ENCODE measurements at regions not wholly inside any gene's neighbourhood (a gene's known extent, or its start where the extent isn't known, plus 50 kb on each side); places are given as distances from the start of the nearest gene placed in this dataset.

DNA sequence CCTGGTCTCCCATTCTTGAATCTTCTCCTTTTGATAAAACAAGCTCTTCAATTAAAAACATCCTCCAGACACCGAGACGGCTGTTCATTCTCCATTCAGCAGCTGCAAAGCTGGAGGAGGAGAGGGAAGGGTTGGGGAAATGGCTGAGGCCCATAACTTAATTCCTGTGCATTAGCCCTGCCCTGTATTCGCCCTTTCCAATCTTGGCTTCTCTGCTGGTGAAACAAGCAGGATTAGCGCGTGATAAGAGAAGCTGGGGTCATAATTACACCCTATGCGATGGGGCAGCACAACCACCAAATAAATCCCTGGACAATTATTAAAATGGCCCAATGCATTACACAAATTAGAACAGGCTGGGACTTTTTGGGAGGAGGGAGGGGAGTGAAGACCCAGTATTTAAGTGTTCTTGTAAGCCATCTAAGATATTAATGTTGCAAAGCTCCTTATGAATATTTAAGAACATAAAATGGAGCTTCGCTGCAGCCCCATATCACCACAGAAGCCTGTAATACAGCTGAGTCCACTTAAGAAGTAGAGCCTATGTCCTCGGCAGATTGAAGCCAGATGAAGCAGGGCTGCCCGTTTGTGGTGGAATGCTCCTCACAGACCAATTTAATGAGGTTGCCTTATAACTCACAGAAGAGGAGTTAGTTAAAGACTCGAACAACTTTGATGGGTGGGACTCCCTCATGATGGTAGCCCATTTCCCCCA, 176.6 kb upstream of the SKOR2 start:
- no peaks in the 10 kb centered on the region for H3K9me3 ChIP-seq (replicated peaks; ENCODE audit: insufficient read depth, low read length)
- no peaks in the 10 kb centered on the region for H4K20me1 ChIP-seq (ENCODE audit: insufficient read depth, low read length)
- no peaks in the 10 kb centered on the region for H3F3A ChIP-seq (ENCODE audit: insufficient read depth, low read length)
- no peak overlapping the region for H3K4me3 ChIP-seq (ENCODE audit: low read length)
- H3K79me2 ChIP-seq (ENCODE audit: low read length): no peaks in the 10 kb centered on the region
- no peaks in the 10 kb centered on the region for H3K27me3 ChIP-seq (replicated peaks; ENCODE audit: insufficient read depth, low read length)
- no peak for TF ChIP-seq EZH2phosphoT487 (IDR thresholded peaks at IDR 0.05; ENCODE audit: low read length)
- TF ChIP-seq EZH2 (optimal IDR thresholded peaks at IDR 0.05; ENCODE audit: low read depth, low read length): no peak
- TF ChIP-seq, protein P1, sequence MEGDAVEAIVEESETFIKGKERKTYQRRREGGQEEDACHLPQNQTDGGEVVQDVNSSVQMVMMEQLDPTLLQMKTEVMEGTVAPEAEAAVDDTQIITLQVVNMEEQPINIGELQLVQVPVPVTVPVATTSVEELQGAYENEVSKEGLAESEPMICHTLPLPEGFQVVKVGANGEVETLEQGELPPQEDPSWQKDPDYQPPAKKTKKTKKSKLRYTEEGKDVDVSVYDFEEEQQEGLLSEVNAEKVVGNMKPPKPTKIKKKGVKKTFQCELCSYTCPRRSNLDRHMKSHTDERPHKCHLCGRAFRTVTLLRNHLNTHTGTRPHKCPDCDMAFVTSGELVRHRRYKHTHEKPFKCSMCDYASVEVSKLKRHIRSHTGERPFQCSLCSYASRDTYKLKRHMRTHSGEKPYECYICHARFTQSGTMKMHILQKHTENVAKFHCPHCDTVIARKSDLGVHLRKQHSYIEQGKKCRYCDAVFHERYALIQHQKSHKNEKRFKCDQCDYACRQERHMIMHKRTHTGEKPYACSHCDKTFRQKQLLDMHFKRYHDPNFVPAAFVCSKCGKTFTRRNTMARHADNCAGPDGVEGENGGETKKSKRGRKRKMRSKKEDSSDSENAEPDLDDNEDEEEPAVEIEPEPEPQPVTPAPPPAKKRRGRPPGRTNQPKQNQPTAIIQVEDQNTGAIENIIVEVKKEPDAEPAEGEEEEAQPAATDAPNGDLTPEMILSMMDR (IDR thresholded peaks at IDR 0.05; ENCODE audit: low read length): no peak
- DNase-seq: no peak
- no peaks in the 10 kb centered on the region for H3K9me2 ChIP-seq (replicated peaks; ENCODE audit: insufficient read depth, low read length)
- H2AFZ ChIP-seq (ENCODE audit: low read length): no peak overlapping the region
- H3K27ac ChIP-seq (ENCODE audit: low read length): no peak overlapping the region
- H3K36me3 ChIP-seq (replicated peaks; ENCODE audit: insufficient read depth, low read length): no peaks in the 10 kb centered on the region
- no peaks in the 10 kb centered on the region for H3K4me1 ChIP-seq (ENCODE audit: low read length)
- no peak overlapping the region for H3K9ac ChIP-seq (ENCODE audit: low read length)
- H3K4me2 ChIP-seq (ENCODE audit: low read depth, low read length): no peak overlapping the region

DNA sequence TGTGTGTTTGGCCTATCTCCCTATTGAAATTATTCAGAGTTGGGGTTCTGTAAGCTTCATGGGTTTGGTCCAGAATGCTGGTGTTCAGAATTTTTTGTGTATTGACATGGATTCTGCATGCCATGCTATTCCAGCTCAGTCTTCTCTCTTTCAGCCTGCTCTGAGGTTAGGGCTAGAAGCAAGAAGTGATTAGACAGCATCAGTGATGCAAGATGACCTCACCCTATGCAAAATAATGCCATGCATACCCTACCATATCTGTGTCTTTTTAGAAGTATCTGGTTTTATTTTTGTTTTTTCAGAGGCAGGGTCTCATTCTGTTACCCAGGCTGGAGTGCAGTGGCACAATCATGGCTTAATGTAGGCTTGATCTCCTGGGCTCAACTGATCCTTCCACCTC, 175.6 kb upstream of the SKOR2 start:
- TF ChIP-seq EZH2 (optimal IDR thresholded peaks at IDR 0.05; ENCODE audit: low read depth, low read length): no peak
- TF ChIP-seq, protein P1 (IDR thresholded peaks at IDR 0.05; ENCODE audit: low read length): no peak
- no peak for TF ChIP-seq EZH2phosphoT487 (IDR thresholded peaks at IDR 0.05; ENCODE audit: low read length)
- H3F3A ChIP-seq (ENCODE audit: insufficient read depth, low read length): no peaks in the 10 kb centered on the region
- H3K4me3 ChIP-seq (ENCODE audit: low read length): no peak overlapping the region
- no peak overlapping the region for H3K4me2 ChIP-seq (ENCODE audit: low read depth, low read length)
- no peak overlapping the region for H3K27ac ChIP-seq (ENCODE audit: low read length)
- no peaks in the 10 kb centered on the region for H3K79me2 ChIP-seq (ENCODE audit: low read length)
- no peaks in the 10 kb centered on the region for H3K4me1 ChIP-seq (ENCODE audit: low read length)
- no peak for DNase-seq
- no peaks in the 10 kb centered on the region for H3K9me2 ChIP-seq (replicated peaks; ENCODE audit: insufficient read depth, low read length)
- H2AFZ ChIP-seq (ENCODE audit: low read length): no peak overlapping the region
- no peak overlapping the region for H3K9ac ChIP-seq (ENCODE audit: low read length)
- no peaks in the 10 kb centered on the region for H3K27me3 ChIP-seq (replicated peaks; ENCODE audit: insufficient read depth, low read length)
- H3K36me3 ChIP-seq (replicated peaks; ENCODE audit: insufficient read depth, low read length): no peaks in the 10 kb centered on the region
- H3K9me3 ChIP-seq (replicated peaks; ENCODE audit: insufficient read depth, low read length): no peaks in the 10 kb centered on the region
- no peaks in the 10 kb centered on the region for H4K20me1 ChIP-seq (ENCODE audit: insufficient read depth, low read length)

DNA sequence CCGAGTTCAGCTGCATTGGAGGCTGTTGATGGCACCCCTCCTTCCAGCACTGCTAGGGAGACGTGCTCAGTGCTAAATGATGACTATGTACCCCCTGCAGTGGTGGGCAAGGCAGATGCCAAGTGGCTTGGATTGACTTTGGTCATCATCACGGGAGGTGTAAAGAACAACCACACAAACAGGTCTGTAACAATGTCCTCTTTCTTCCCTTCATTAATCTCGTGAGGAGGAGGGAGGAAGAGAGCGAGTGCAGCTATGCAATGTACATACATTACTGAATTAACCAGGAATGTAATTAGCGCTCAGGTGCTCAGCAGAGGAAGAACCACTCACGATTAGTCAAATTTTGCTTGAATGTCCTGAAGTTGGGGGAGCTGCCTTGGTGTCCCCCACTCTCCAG, 173.9 kb upstream of the SKOR2 start:
- DNase-seq: no peak
- H2AFZ ChIP-seq (ENCODE audit: low read length): no peak overlapping the region
- no peaks in the 10 kb centered on the region for H3K27me3 ChIP-seq (replicated peaks; ENCODE audit: insufficient read depth, low read length)
- no peak overlapping the region for H3K27ac ChIP-seq (ENCODE audit: low read length)
- no peaks in the 10 kb centered on the region for H3K36me3 ChIP-seq (replicated peaks; ENCODE audit: insufficient read depth, low read length)
- no peaks in the 10 kb centered on the region for H3F3A ChIP-seq (ENCODE audit: insufficient read depth, low read length)
- no peaks in the 10 kb centered on the region for H3K9me3 ChIP-seq (replicated peaks; ENCODE audit: insufficient read depth, low read length)
- no peak overlapping the region for H3K4me3 ChIP-seq (ENCODE audit: low read length)
- no peaks in the 10 kb centered on the region for H4K20me1 ChIP-seq (ENCODE audit: insufficient read depth, low read length)
- TF ChIP-seq EZH2phosphoT487 (IDR thresholded peaks at IDR 0.05; ENCODE audit: low read length): no peak
- TF ChIP-seq, protein P1 (IDR thresholded peaks at IDR 0.05; ENCODE audit: low read length): no peak
- TF ChIP-seq EZH2 (optimal IDR thresholded peaks at IDR 0.05; ENCODE audit: low read depth, low read length): no peak
- H3K9me2 ChIP-seq (replicated peaks; ENCODE audit: insufficient read depth, low read length): no peaks in the 10 kb centered on the region
- H3K79me2 ChIP-seq (ENCODE audit: low read length): no peaks in the 10 kb centered on the region
- no peaks in the 10 kb centered on the region for H3K4me1 ChIP-seq (ENCODE audit: low read length)
- H3K4me2 ChIP-seq (ENCODE audit: low read depth, low read length): no peak overlapping the region
- no peak overlapping the region for H3K9ac ChIP-seq (ENCODE audit: low read length)

Data from MM.1S (cell line).